ENCODE measurements at regions not wholly inside any gene's neighbourhood (a gene's known extent, or its start where the extent isn't known, plus 50 kb on each side); places are given as distances from the start of the nearest gene placed in this dataset.
"Not testable (repeated sequence)": the region's sequence is repeated elsewhere in the genome, so short reads cannot be mapped to it uniquely, and the experiment has no call there.

- no peak for TF ChIP-seq CTCF (IDR thresholded peaks at IDR 0.05; ENCODE audit: extremely low read depth, insufficient read depth, missing control alignments)
- DNase-seq (ENCODE audit: low spot score) = no peak
- in situ Hi-C loops (cut with MboI; ENCODE audit: low pct_unique_long_range_greater_than_20kb, low sequenced_read_pairs, unreplicated experiment) = no loop called here
Observed at GRCh38 chr1:65554829-65555228, 134.4 kb downstream of the LEPR start.

- DNase-seq (ENCODE audit: low spot score) = no peak
- in situ Hi-C loops (cut with MboI; ENCODE audit: low pct_unique_long_range_greater_than_20kb, low sequenced_read_pairs, unreplicated experiment) = no loop called here
- no peak for TF ChIP-seq CTCF (IDR thresholded peaks at IDR 0.05; ENCODE audit: extremely low read depth, insufficient read depth, missing control alignments)
Observed at GRCh38 chr1:65558215-65558614, 137.7 kb downstream of the LEPR start.

GRCh38 chr1:65564493-65564892, 144.0 kb downstream of the LEPR start:
- TF ChIP-seq CTCF (IDR thresholded peaks at IDR 0.05; ENCODE audit: extremely low read depth, insufficient read depth, missing control alignments) = no peak
- no peak for DNase-seq (ENCODE audit: low spot score)
- in situ Hi-C loops (cut with MboI; ENCODE audit: low pct_unique_long_range_greater_than_20kb, low sequenced_read_pairs, unreplicated experiment) = no loop called here

GRCh38 chr1:65568285-65568684, 147.8 kb downstream of the LEPR start:
- in situ Hi-C loops (cut with MboI; ENCODE audit: low pct_unique_long_range_greater_than_20kb, low sequenced_read_pairs, unreplicated experiment) = no loop called here
- no peak for TF ChIP-seq CTCF (IDR thresholded peaks at IDR 0.05; ENCODE audit: extremely low read depth, insufficient read depth, missing control alignments)
- no peak for DNase-seq (ENCODE audit: low spot score)

GRCh38 chr1:65572701-65573421, 152.4 kb downstream of the LEPR start:
- no peak for TF ChIP-seq CTCF (IDR thresholded peaks at IDR 0.05; ENCODE audit: extremely low read depth, insufficient read depth, missing control alignments)
- in situ Hi-C loops (cut with MboI; ENCODE audit: low pct_unique_long_range_greater_than_20kb, low sequenced_read_pairs, unreplicated experiment) = no loop called here
- DNase-seq (ENCODE audit: low spot score) = no peak

- TF ChIP-seq CTCF (IDR thresholded peaks at IDR 0.05; ENCODE audit: extremely low read depth, insufficient read depth, missing control alignments) = no peak
- in situ Hi-C loops (cut with MboI; ENCODE audit: low pct_unique_long_range_greater_than_20kb, low sequenced_read_pairs, unreplicated experiment) = no loop called here
- DNase-seq (ENCODE audit: low spot score) = no peak
Observed at GRCh38 chr1:65577278-65577677, 156.8 kb downstream of the LEPR start.

GRCh38 chr1:65577982-65578381, 157.5 kb downstream of the LEPR start:
- in situ Hi-C loops (cut with MboI; ENCODE audit: low pct_unique_long_range_greater_than_20kb, low sequenced_read_pairs, unreplicated experiment); DNase-seq (ENCODE audit: low spot score): not testable (repeated sequence)
